ENCODE measurements at regions not wholly inside any gene's neighbourhood (a gene's known extent, or its start where the extent isn't known, plus 50 kb on each side); places are given as distances from the start of the nearest gene placed in this dataset.

DNA sequence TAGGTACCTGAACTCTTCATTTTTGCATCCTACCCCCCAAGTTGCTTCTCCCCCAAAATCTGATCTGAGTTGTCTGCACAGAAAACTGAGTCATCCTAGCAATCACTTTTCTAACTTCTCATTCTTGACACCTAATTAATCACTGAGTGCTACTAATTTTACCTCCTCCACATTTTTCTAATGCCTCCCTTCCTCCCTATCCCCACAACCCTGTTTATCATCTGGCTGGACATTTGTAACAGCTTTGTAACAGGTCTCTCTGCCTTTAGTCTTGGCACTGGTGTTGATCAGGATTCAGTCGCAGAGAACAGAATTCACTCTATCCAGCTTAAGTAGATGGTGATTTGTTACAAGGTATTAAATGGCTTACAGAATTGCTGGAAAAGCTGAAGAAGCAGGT lies 303.9 kb upstream of the GATB start:
- no peak for TF ChIP-seq EZH2 (IDR thresholded peaks at IDR 0.05)
- no peak for TF ChIP-seq EZH2phosphoT487 (IDR thresholded peaks at IDR 0.05)
